Sigmoid colon (tissue), 4 donors: ENCODE measurements at regions not wholly inside any gene's neighbourhood (a gene's known extent, or its start where the extent isn't known, plus 50 kb on each side); places are given as distances from the start of the nearest gene placed in this dataset.

ENCODE experiments used
- POLR2A ChIP-seq, 2 donors: fragments of 450-650 bp; IDR thresholded peaks; one replicate each; pipeline ENCODE4 v1.6.1; 2016; ENCODE audit warnings: antibody characterized with exemption in 2 of 2, mild to moderate bottlenecking in 2 of 2, moderate library complexity in 2 of 2
- POLR2AphosphoS5 ChIP-seq, 4 donors: sonication (generic); formaldehyde crosslinking; IDR thresholded peaks; one replicate each; pipeline ENCODE4 v1.6.1; 2017; ENCODE audit warnings: antibody characterized with exemption in 4 of 4
- TF ChIP-seq, protein P1 (sequence below), 4 experiments: fragments of 450-650 bp in 3 of 4; fragments of 200-600 bp in 1 of 4; IDR thresholded peaks; one replicate each; pipeline ENCODE4 v1.5.1; 2016 to 2019; ENCODE audit warnings: antibody characterized with exemption in 4 of 4, mild to moderate bottlenecking in 3 of 4, moderate library complexity in 2 of 4

DNA sequence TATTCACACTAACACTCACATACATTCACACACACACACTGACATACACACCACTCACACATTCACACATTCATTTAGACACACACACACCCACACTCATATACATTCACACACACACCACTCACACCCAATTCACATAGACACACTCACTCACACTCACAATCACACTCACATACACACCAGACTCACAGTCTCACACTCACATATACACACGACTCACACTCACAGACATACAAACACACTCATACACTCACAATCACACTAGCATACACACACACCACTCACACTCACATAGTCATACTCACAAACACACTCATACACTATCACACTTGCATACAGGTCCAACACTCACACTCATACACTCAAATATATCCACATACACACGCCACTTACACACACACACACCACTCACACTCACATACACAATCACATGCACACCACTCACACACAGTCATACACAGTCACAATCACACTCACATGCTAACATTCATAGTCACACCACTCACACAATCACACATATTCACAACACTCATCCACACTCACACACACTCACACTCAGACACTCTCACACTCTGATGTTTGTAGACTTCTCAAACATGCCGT is 312.6 kb downstream of the SFMBT2 start:
- TF ChIP-seq, protein P1, sequence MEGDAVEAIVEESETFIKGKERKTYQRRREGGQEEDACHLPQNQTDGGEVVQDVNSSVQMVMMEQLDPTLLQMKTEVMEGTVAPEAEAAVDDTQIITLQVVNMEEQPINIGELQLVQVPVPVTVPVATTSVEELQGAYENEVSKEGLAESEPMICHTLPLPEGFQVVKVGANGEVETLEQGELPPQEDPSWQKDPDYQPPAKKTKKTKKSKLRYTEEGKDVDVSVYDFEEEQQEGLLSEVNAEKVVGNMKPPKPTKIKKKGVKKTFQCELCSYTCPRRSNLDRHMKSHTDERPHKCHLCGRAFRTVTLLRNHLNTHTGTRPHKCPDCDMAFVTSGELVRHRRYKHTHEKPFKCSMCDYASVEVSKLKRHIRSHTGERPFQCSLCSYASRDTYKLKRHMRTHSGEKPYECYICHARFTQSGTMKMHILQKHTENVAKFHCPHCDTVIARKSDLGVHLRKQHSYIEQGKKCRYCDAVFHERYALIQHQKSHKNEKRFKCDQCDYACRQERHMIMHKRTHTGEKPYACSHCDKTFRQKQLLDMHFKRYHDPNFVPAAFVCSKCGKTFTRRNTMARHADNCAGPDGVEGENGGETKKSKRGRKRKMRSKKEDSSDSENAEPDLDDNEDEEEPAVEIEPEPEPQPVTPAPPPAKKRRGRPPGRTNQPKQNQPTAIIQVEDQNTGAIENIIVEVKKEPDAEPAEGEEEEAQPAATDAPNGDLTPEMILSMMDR (IDR thresholded peaks at IDR 0.05) = no peak
- no peak for TF ChIP-seq POLR2A (IDR thresholded peaks at IDR 0.05)
- no peak for TF ChIP-seq POLR2AphosphoS5 (IDR thresholded peaks at IDR 0.05)
